ENCODE measurements at regions not wholly inside any gene's neighbourhood (a gene's known extent, or its start where the extent isn't known, plus 50 kb on each side); places are given as distances from the start of the nearest gene placed in this dataset.
"Not testable (repeated sequence)": the region's sequence is repeated elsewhere in the genome, so short reads cannot be mapped to it uniquely, and the experiment has no call there.

GRCh38 chr16:86347916-86348555 is 162.3 kb upstream of the FOXF1 start:
- no peak overlapping the region for H3K4me3 Mint-ChIP-seq
- peaks cover 55% of the 10 kb centered on the region for H3K27me3 Mint-ChIP-seq (ENCODE audit: low read depth)
- H3K27ac Mint-ChIP-seq: no peak overlapping the region
- H3K4me1 Mint-ChIP-seq: peaks cover 36% of the 10 kb centered on the region
- no peaks in the 10 kb centered on the region for H3K36me3 Mint-ChIP-seq
- no peak for TF ChIP-seq CTCF (IDR thresholded peaks at IDR 0.05; ENCODE audit: unreplicated experiment)
- no peaks in the 10 kb centered on the region for H3K9me3 Mint-ChIP-seq
- DNase-seq (ENCODE audit: low spot score in 2 of 2, unreplicated experiment in 2 of 2): no peak

GRCh38 chr16:86349338-86349900 is 160.9 kb upstream of the FOXF1 start:
- DNase-seq (ENCODE audit: low spot score in 2 of 2, unreplicated experiment in 2 of 2): no peak
- Mint-ChIP-seq H3K27ac (no peak overlapping the region), H3K4me3 (no peak overlapping the region), H3K9me3 (no peaks in the 10 kb centered on the region), H3K36me3 (no peaks in the 10 kb centered on the region), H3K4me1 (peaks cover 24% of the 10 kb centered on the region), H3K27me3 (ENCODE audit: low read depth) (peaks cover 55% of the 10 kb centered on the region)
- TF ChIP-seq CTCF (IDR thresholded peaks at IDR 0.05; ENCODE audit: unreplicated experiment): no peak

- peaks cover 24% of the 10 kb centered on the region for H3K4me1 Mint-ChIP-seq
- no peak overlapping the region for H3K27ac Mint-ChIP-seq
- no peak for TF ChIP-seq CTCF (IDR thresholded peaks at IDR 0.05; ENCODE audit: unreplicated experiment)
- DNase-seq (ENCODE audit: low spot score in 2 of 2, unreplicated experiment in 2 of 2): no peak
- H3K9me3 Mint-ChIP-seq: peaks cover 2% of the 10 kb centered on the region
- no peak overlapping the region for H3K4me3 Mint-ChIP-seq
- peaks cover 54% of the 10 kb centered on the region for H3K27me3 Mint-ChIP-seq (ENCODE audit: low read depth)
- H3K36me3 Mint-ChIP-seq: no peaks in the 10 kb centered on the region
These were observed 160.0 kb upstream of the FOXF1 start for GRCh38 chr16:86350289-86350688.

- Mint-ChIP-seq H3K27me3 (ENCODE audit: low read depth) (peaks cover 52% of the 10 kb centered on the region), H3K4me1 (peaks cover 25% of the 10 kb centered on the region), H3K27ac (peak overlapping the region; percentile 28), H3K9me3 (peaks cover 8% of the 10 kb centered on the region), H3K36me3 (no peaks in the 10 kb centered on the region), H3K4me3 (no peak overlapping the region)
- no peak for TF ChIP-seq CTCF (IDR thresholded peaks at IDR 0.05; ENCODE audit: unreplicated experiment)
- DNase-seq (ENCODE audit: low spot score in 2 of 2, unreplicated experiment in 2 of 2): no peak
These were observed 159.1 kb upstream of the FOXF1 start for GRCh38 chr16:86351041-86351784.

- not testable (repeated sequence) for H3K9me3 Mint-ChIP-seq; H3K36me3 Mint-ChIP-seq; DNase-seq (ENCODE audit: low spot score in 2 of 2, unreplicated experiment in 2 of 2); H3K4me3 Mint-ChIP-seq
- Mint-ChIP-seq H3K4me1 (peaks cover 27% of the 10 kb centered on the region), H3K27me3 (ENCODE audit: low read depth) (peaks cover 47% of the 10 kb centered on the region), H3K27ac (peak overlapping the region; percentile 28)
These were observed 158.6 kb upstream of the FOXF1 start for GRCh38 chr16:86351785-86352139.

GRCh38 chr16:86353148-86353547 is 157.2 kb upstream of the FOXF1 start:
- H3K27me3 Mint-ChIP-seq (ENCODE audit: low read depth): peaks cover 36% of the 10 kb centered on the region
- peaks cover 9% of the 10 kb centered on the region for H3K9me3 Mint-ChIP-seq
- no peak for DNase-seq (ENCODE audit: low spot score in 2 of 2, unreplicated experiment in 2 of 2)
- TF ChIP-seq CTCF (IDR thresholded peaks at IDR 0.05; ENCODE audit: unreplicated experiment): no peak
- no peak overlapping the region for H3K4me3 Mint-ChIP-seq
- peaks cover 29% of the 10 kb centered on the region for H3K4me1 Mint-ChIP-seq
- H3K27ac Mint-ChIP-seq: no peak overlapping the region
- H3K36me3 Mint-ChIP-seq: no peaks in the 10 kb centered on the region

All from mesothelial cell of epicardium (in vitro differentiated cells).